HL-60 (cell line): ENCODE measurements at regions not wholly inside any gene's neighbourhood (a gene's known extent, or its start where the extent isn't known, plus 50 kb on each side); places are given as distances from the start of the nearest gene placed in this dataset.

Experiments
- DNase-seq, 2 experiments: peaks; one replicate each; pipeline ENCODE4 v3.0.0-alpha.2; 2010 to 2020; ENCODE audit warnings: low read depth in 1 of 2, low spot score in 1 of 2
- H3K27ac ChIP-seq: fragments of 250-450 bp; sonication (Bioruptor Pico); replicated peaks from 2 replicates; pipeline ENCODE4 v1.5.1; 2020; ENCODE audit warnings: mild to moderate bottlenecking, moderate library complexity
- H3K27me3 ChIP-seq: fragments of 250-450 bp; sonication (Bioruptor Pico); 2 replicates; pipeline ENCODE4 v1.5.1; 2021; ENCODE audit warnings: mild to moderate bottlenecking, moderate library complexity; ENCODE audit not compliant: insufficient read depth, poor library complexity, severe bottlenecking
- H3K4me3 ChIP-seq: replicated peaks from 2 replicates; pipeline ENCODE4 v1.5.1; 2011; ENCODE audit warnings: mild to moderate bottlenecking, control low read depth, low read length; ENCODE audit not compliant: insufficient read depth
- GABPA ChIP-seq: IDR thresholded peaks from 2 replicates; pipeline ENCODE4 v1.6.1; 2012; ENCODE audit warnings: low read depth
- POLR2AphosphoS5 ChIP-seq: IDR thresholded peaks from 2 replicates; pipeline ENCODE4 v1.6.1; 2012; ENCODE audit warnings: low read depth
- SPI1 ChIP-seq: IDR thresholded peaks from 2 replicates; pipeline ENCODE4 v1.6.1; 2012; ENCODE audit warnings: low read depth, mild to moderate bottlenecking, borderline replicate concordance
- TF ChIP-seq, protein P1 (sequence below): IDR thresholded peaks from one replicate; pipeline ENCODE4 v1.5.1; 2011; ENCODE audit warnings: low read length, control low read depth, inconsistent platforms; ENCODE audit not compliant: insufficient read depth
- TF ChIP-seq, protein P2 (sequence below): IDR thresholded peaks from 2 replicates; pipeline ENCODE4 v1.6.1; 2012; ENCODE audit warnings: low read depth; ENCODE audit not compliant: insufficient replicate concordance

DNA sequence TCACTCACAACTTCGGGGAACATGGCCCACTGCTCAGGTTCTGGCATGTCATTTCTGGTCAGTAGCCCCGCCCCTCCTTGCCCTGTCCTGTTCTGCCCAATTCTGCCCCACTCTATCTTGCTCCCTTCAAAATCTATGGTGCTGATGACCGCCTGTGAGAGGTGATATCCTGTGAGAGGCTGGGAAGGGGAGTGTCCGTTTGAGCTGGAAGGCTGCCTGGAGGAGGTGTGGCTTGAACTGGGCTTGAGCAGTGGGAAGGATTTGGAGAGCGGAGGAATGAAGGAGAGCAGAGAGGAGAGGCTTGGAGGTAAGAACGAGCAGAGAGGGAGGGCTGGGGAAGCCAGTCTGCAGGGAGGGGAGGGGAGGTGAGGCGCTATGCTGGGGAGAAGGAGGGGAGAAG is 145.3 kb downstream of the RPS24 start:
- Histone ChIP-seq H3K4me3 (no peak overlapping the region), H3K27ac (no peak overlapping the region), H3K27me3 (no peaks in the 10 kb centered on the region)
- DNase-seq = no peak
- TF ChIP-seq GABPA = no peak
- TF ChIP-seq POLR2AphosphoS5 = no peak
- TF ChIP-seq, protein P1, sequence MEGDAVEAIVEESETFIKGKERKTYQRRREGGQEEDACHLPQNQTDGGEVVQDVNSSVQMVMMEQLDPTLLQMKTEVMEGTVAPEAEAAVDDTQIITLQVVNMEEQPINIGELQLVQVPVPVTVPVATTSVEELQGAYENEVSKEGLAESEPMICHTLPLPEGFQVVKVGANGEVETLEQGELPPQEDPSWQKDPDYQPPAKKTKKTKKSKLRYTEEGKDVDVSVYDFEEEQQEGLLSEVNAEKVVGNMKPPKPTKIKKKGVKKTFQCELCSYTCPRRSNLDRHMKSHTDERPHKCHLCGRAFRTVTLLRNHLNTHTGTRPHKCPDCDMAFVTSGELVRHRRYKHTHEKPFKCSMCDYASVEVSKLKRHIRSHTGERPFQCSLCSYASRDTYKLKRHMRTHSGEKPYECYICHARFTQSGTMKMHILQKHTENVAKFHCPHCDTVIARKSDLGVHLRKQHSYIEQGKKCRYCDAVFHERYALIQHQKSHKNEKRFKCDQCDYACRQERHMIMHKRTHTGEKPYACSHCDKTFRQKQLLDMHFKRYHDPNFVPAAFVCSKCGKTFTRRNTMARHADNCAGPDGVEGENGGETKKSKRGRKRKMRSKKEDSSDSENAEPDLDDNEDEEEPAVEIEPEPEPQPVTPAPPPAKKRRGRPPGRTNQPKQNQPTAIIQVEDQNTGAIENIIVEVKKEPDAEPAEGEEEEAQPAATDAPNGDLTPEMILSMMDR = no peak
- TF ChIP-seq SPI1 = no peak
- TF ChIP-seq, protein P2, sequence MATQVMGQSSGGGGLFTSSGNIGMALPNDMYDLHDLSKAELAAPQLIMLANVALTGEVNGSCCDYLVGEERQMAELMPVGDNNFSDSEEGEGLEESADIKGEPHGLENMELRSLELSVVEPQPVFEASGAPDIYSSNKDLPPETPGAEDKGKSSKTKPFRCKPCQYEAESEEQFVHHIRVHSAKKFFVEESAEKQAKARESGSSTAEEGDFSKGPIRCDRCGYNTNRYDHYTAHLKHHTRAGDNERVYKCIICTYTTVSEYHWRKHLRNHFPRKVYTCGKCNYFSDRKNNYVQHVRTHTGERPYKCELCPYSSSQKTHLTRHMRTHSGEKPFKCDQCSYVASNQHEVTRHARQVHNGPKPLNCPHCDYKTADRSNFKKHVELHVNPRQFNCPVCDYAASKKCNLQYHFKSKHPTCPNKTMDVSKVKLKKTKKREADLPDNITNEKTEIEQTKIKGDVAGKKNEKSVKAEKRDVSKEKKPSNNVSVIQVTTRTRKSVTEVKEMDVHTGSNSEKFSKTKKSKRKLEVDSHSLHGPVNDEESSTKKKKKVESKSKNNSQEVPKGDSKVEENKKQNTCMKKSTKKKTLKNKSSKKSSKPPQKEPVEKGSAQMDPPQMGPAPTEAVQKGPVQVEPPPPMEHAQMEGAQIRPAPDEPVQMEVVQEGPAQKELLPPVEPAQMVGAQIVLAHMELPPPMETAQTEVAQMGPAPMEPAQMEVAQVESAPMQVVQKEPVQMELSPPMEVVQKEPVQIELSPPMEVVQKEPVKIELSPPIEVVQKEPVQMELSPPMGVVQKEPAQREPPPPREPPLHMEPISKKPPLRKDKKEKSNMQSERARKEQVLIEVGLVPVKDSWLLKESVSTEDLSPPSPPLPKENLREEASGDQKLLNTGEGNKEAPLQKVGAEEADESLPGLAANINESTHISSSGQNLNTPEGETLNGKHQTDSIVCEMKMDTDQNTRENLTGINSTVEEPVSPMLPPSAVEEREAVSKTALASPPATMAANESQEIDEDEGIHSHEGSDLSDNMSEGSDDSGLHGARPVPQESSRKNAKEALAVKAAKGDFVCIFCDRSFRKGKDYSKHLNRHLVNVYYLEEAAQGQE = no peak

DNA sequence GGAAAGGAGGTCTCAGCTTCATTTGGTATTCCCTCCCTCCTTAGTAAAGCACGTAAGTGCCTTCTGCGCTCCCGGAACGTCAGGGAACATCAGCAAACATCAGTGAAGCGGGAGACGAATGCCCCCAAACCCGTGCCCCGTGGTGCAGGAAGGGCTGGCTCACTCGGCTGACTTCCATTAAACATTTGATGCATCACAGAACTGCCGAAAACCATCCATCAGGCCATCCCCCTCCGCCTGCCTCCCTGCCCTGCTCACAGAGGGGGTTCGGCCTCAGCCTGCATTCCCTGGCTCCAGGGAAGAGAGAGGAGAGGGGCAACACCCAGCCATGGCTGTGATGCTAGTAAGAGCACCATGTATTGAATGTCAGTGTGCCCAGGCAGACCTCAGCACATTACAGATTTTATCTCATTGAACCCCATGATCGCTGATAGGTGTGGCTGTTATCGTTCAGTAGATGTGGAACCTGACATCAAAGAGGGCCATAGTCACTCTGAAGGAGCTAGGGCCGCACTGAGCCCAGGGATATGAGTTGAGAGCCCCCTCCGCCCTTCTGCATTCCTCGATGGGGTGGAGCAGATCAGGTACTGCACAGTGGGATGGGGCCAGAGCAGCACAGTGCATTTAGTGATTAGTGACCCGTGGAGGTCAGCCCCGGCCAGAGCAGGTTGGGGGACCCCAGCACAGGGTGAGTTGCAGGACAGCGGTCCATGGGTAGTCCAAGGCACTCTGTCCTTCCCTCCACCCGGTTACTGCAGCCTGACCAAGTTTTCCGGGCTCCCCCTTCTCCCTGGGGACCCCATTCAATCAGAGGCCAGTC is 146.4 kb downstream of the RPS24 start:
- no peak overlapping the region for H3K4me3 ChIP-seq
- no peaks in the 10 kb centered on the region for H3K27me3 ChIP-seq
- DNase-seq = no peak
- TF ChIP-seq POLR2AphosphoS5 (no peak), GABPA (no peak), SPI1 (no peak)
- TF ChIP-seq, protein P2 = no peak
- TF ChIP-seq, protein P1 = no peak
- H3K27ac ChIP-seq = no peak overlapping the region

DNA sequence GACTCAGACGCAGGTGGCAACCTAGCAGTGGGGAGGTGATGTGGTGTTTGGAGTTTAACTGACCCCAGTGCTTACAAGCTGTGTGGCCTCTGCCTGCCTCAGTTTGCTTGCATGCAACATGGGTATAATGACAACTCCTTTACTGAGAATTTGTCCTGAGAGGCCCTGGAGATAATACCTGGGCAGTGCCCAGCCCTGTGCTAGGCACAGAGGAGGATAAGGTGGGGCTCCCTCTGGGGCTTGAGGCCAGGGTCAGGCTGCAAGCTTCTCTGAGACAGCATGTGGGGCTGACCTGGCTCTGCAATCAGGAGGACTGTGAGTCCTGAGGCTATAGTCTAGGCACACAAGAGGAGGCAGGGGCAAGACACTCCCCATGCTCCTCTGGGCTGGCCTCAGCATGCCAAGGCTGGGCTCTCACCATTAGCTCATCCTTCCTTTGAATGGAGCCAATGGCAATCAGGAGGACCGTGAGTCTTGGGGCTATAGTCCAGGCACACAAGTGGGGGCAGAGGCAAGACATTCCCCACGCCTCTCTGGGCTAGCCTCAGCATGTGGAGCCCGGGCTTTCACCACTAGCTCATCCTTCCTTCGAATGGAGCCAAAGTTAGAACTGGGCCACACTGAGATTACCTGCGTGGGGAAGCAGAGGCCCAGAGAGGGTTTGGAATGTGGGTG is 147.9 kb downstream of the RPS24 start:
- Histone ChIP-seq H3K27ac (no peak overlapping the region), H3K27me3 (no peaks in the 10 kb centered on the region), H3K4me3 (no peak overlapping the region)
- no peak for TF ChIP-seq POLR2AphosphoS5
- no peak for TF ChIP-seq SPI1
- TF ChIP-seq, protein P2 = no peak
- no peak for TF ChIP-seq GABPA
- TF ChIP-seq, protein P1 = no peak
- no peak for DNase-seq
